ENCODE measurements at regions not wholly inside any gene's neighbourhood (a gene's known extent, or its start where the extent isn't known, plus 50 kb on each side); places are given as distances from the start of the nearest gene placed in this dataset.

DNA sequence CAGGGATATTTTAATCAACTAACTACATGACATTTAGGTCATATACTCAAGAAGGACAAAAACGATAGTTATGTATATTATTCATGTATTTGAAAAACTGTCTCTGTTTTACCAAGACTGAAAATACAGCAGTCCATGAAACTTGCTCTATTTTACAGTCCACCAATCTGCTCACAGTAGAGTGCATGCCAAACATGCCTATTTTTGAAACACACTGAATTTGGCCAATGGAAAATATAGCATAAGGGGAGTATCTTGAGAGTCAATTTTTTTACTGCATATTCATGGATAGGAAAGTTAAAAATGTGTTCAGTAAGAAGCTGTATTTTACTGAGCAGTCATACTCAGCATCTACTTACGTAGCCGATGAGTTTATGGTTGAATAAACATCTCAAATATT lies 621.2 kb upstream of the CHORDC1 start:
- H3K9me2 ChIP-seq, result no peaks in the 10 kb centered on the region
- no peak for DNase-seq
- H3K27me3 ChIP-seq (ENCODE audit: insufficient read depth), result no peaks in the 10 kb centered on the region
- TF ChIP-seq, protein P1, sequence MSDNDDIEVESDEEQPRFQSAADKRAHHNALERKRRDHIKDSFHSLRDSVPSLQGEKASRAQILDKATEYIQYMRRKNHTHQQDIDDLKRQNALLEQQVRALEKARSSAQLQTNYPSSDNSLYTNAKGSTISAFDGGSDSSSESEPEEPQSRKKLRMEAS (IDR thresholded peaks at IDR 0.05; ENCODE audit: low read depth), result no peak
- TF ChIP-seq EP300 (IDR thresholded peaks at IDR 0.05; ENCODE audit: borderline replicate concordance in 1 of 2, low read depth in 1 of 2, low read length in 1 of 2) (no peak), RCOR1 (IDR thresholded peaks at IDR 0.05; ENCODE audit: low read length) (no peak), GATA2 (CRISPR knock-in tag; IDR thresholded peaks at IDR 0.05) (no peak), FOXM1 (IDR thresholded peaks at IDR 0.05; ENCODE audit: low read depth) (no peak), RFX5 (IDR thresholded peaks at IDR 0.05; ENCODE audit: low read length) (no peak), CHD2 (IDR thresholded peaks at IDR 0.05; ENCODE audit: low read length, partially characterized antibody) (no peak), TCF12 (IDR thresholded peaks at IDR 0.05) (no peak), POLR2AphosphoS5 (IDR thresholded peaks at IDR 0.05; ENCODE audit: low read depth, low read length) (no peak), FOXJ3 (CRISPR knock-in tag; IDR thresholded peaks at IDR 0.05) (no peak), SIN3A (IDR thresholded peaks at IDR 0.05; ENCODE audit: borderline replicate concordance, low read depth, low read length) (no peak)
- H3K27ac ChIP-seq (ENCODE audit: low read depth in 2 of 2, low read length in 1 of 2), result no peak overlapping the region
- ChIA-PET CTCF (interaction anchor here (0.7 kb wide), 1 partner anchor 74 kb away, joined by 3 read pairs; no protein-coding TSS in a partner anchor), POLR2A (no interaction called here)
- 65% methylated on average over 3 of the region's 3 CpGs for WGBS (ENCODE audit: low lambda C conversion rate)
- H3K36me3 ChIP-seq (replicated peaks in 1 of 2; ENCODE audit: control insufficient read depth in 1 of 2, insufficient read depth in 2 of 2, low read length in 1 of 2), result no peaks in the 10 kb centered on the region
- H3K9me3 ChIP-seq, result no peaks in the 10 kb centered on the region
- H3K4me2 ChIP-seq, result no peak overlapping the region
- H3K79me2 ChIP-seq (ENCODE audit: insufficient read depth), result no peaks in the 10 kb centered on the region
- H3K4me3 ChIP-seq (ENCODE audit: low read depth in 2 of 2, low read length in 1 of 2), result no peak overlapping the region
- H3K4me1 ChIP-seq (ENCODE audit: control insufficient read depth in 1 of 2, insufficient read depth in 2 of 2, low read depth in 1 of 2, low read length in 1 of 2), result peaks cover 0 to 3% of the 10 kb centered on the region in 2 experiments; a peak in 1 of 4 replicates
- H2AFZ ChIP-seq (ENCODE audit: low read depth), result no peak overlapping the region
- no peak overlapping the region for H3K9ac ChIP-seq
- no peaks in the 10 kb centered on the region for H3F3A ChIP-seq (replicated peaks; ENCODE audit: insufficient read depth)
- H4K20me1 ChIP-seq (ENCODE audit: insufficient read depth), result no peaks in the 10 kb centered on the region

DNA sequence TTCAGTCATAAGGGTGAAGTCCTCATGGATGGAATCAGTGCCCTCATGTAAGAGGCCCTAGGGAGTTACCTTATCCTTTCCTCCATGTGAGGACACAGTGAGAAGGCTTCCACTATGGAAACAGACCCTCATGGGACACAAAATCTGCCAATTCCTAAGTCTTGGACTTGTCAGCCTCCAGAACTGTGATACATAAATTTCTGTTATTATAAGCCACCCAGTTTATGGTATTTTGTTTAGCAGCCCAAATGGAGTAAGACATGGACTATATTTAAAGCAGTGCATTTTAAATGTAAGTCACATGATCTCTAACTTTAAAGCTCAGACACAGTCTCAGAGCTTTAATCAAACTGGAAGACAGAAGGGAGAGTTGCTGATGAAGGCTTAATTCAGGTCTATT lies 619.8 kb upstream of the CHORDC1 start:
- no peak for DNase-seq

More for the DNA sequence above, 619.8 kb upstream of the CHORDC1 start:
- H3K36me3 ChIP-seq (replicated peaks in 1 of 2; ENCODE audit: control insufficient read depth in 1 of 2, insufficient read depth in 2 of 2, low read length in 1 of 2), result no peaks in the 10 kb centered on the region
- no peaks in the 10 kb centered on the region for H3F3A ChIP-seq (replicated peaks; ENCODE audit: insufficient read depth)
- ChIA-PET CTCF (no interaction called here), POLR2A (no interaction called here)
- no peak overlapping the region for H3K4me3 ChIP-seq (ENCODE audit: low read depth in 2 of 2, low read length in 1 of 2)
- TF ChIP-seq TAF1 (IDR thresholded peaks at IDR 0.05; ENCODE audit: borderline replicate concordance, low read depth, low read length) (no peak), MXI1 (IDR thresholded peaks at IDR 0.05; ENCODE audit: low read depth, low read length) (no peak), TCF12 (IDR thresholded peaks at IDR 0.05) (no peak), EP300 (IDR thresholded peaks at IDR 0.05; ENCODE audit: borderline replicate concordance in 1 of 2, low read depth in 1 of 2, low read length in 1 of 2) (no peak), CHD2 (IDR thresholded peaks at IDR 0.05; ENCODE audit: low read length, partially characterized antibody) (no peak), RAD21 (IDR thresholded peaks at IDR 0.05; ENCODE audit: low read length) (no peak), SMC3 (IDR thresholded peaks at IDR 0.05; ENCODE audit: low read depth, low read length) (no peak), RFX5 (IDR thresholded peaks at IDR 0.05; ENCODE audit: low read length) (no peak), TEAD4 (IDR thresholded peaks at IDR 0.05; ENCODE audit: borderline replicate concordance, insufficient read depth) (no peak), PBX3 (IDR thresholded peaks at IDR 0.05) (no peak), POLR2AphosphoS5 (IDR thresholded peaks at IDR 0.05; ENCODE audit: low read depth, low read length) (no peak), SIN3A (IDR thresholded peaks at IDR 0.05; ENCODE audit: borderline replicate concordance, low read depth, low read length) (no peak), FOXJ3 (CRISPR knock-in tag; IDR thresholded peaks at IDR 0.05) (no peak)
- TF ChIP-seq, protein P1 (IDR thresholded peaks at IDR 0.05; ENCODE audit: low read depth), result no peak
- TF ChIP-seq, protein P2, sequence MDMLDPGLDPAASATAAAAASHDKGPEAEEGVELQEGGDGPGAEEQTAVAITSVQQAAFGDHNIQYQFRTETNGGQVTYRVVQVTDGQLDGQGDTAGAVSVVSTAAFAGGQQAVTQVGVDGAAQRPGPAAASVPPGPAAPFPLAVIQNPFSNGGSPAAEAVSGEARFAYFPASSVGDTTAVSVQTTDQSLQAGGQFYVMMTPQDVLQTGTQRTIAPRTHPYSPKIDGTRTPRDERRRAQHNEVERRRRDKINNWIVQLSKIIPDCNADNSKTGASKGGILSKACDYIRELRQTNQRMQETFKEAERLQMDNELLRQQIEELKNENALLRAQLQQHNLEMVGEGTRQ (IDR thresholded peaks at IDR 0.05; ENCODE audit: borderline replicate concordance, low read depth, low read length), result no peak
- H4K20me1 ChIP-seq (ENCODE audit: insufficient read depth), result no peaks in the 10 kb centered on the region
- no peaks in the 10 kb centered on the region for H3K79me2 ChIP-seq (ENCODE audit: insufficient read depth)
- no peak overlapping the region for H3K4me2 ChIP-seq
- no peaks in the 10 kb centered on the region for H3K27me3 ChIP-seq (ENCODE audit: insufficient read depth)
- H2AFZ ChIP-seq (ENCODE audit: low read depth), result no peak overlapping the region
- no peaks in the 10 kb centered on the region for H3K9me3 ChIP-seq
- no peak overlapping the region for H3K27ac ChIP-seq (ENCODE audit: low read depth in 2 of 2, low read length in 1 of 2)
- no peaks in the 10 kb centered on the region for H3K9me2 ChIP-seq
- H3K4me1 ChIP-seq (ENCODE audit: control insufficient read depth in 1 of 2, insufficient read depth in 2 of 2, low read depth in 1 of 2, low read length in 1 of 2), result peaks cover 0 to 3% of the 10 kb centered on the region in 2 experiments; a peak in 1 of 4 replicates
- no peak overlapping the region for H3K9ac ChIP-seq

All from SK-N-SH (cell line).